SK-N-SH treated with all-trans-retinoic acid at 6 μM for 48 hours (cell line): ENCODE measurements at regions not wholly inside any gene's neighbourhood (a gene's known extent, or its start where the extent isn't known, plus 50 kb on each side); places are given as distances from the start of the nearest gene placed in this dataset.

ENCODE experiments used
- ATAC-seq: fragments of 200-7000 bp; cut with Tn5 transposase; 3 replicates; pipeline ENCODE4 v1.9.1; 2020; ENCODE audit warnings: mild to moderate bottlenecking, moderate library complexity
- CSDC2 ChIP-seq: fragments of 250-450 bp; sonication (Bioruptor Pico); IDR thresholded peaks from 2 replicates; pipeline ENCODE4 v1.5.0; 2020; ENCODE audit warnings: mild to moderate bottlenecking, moderate library complexity
- ISL1 ChIP-seq: fragments of 250-450 bp; sonication (Bioruptor Pico); IDR thresholded peaks from 2 replicates; pipeline ENCODE4 v2.1.2; 2022; ENCODE audit warnings: mild to moderate bottlenecking, moderate library complexity
- PPARA ChIP-seq: fragments of 250-450 bp; sonication (Bioruptor Pico); IDR thresholded peaks from 2 replicates; pipeline ENCODE4 v1.5.0; 2020; ENCODE audit warnings: mild to moderate bottlenecking, borderline replicate concordance
- TCF4 ChIP-seq: fragments of 250-450 bp; sonication (Bioruptor Pico); IDR thresholded peaks from 2 replicates; pipeline ENCODE4 v1.8.0; 2021; ENCODE audit warnings: mild to moderate bottlenecking, moderate library complexity, borderline replicate concordance
- ZFP30 ChIP-seq: fragments of 450-650 bp; formaldehyde crosslinking; IDR thresholded peaks from 2 replicates; pipeline ENCODE4 v1.5.0; 2022; ENCODE audit warnings: mild to moderate bottlenecking, moderate library complexity
- ZNF565 ChIP-seq: fragments of 450-650 bp; formaldehyde crosslinking; conservative IDR thresholded peaks from 2 replicates; pipeline ENCODE4 v1.5.0; 2020; ENCODE audit warnings: low read depth, mild to moderate bottlenecking, moderate library complexity
- TF ChIP-seq, protein P1 (sequence below): fragments of 250-450 bp; sonication (Bioruptor Pico); IDR thresholded peaks from 2 replicates; pipeline ENCODE4 v1.8.0; 2021; ENCODE audit warnings: low read depth, mild to moderate bottlenecking, moderate library complexity, borderline replicate concordance
- TF ChIP-seq, protein P2 (sequence below): fragments of 250-450 bp; sonication (Bioruptor Pico); IDR thresholded peaks from 2 replicates; pipeline ENCODE4 v1.5.0; 2020; ENCODE audit warnings: mild to moderate bottlenecking, moderate library complexity
- TF ChIP-seq, protein P3 (sequence below): fragments of 250-450 bp; sonication (Bioruptor Pico); IDR thresholded peaks from 2 replicates; pipeline ENCODE4 v1.5.1; 2021; ENCODE audit warnings: mild to moderate bottlenecking, moderate library complexity

DNA sequence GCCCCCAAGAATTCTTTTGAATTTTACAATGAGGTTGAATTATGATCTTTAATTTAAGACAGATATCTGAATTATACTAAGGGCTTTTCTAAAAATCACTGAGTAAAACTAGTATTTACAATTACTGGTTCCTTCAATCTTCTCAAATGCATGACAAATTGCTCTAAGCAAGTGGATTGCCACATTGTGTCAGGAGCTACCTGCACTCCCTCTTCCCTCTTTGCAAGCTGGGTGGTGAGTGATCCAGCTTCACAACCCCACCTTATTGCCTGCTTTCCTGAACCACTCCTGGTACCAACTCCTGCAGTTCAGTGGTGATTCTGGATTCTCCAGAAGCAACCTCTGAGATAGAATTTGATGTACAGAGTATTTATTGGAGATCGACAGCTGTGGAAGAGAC, 49.9 kb upstream of the SERP2 start:
- TF ChIP-seq ZNF565 (CRISPR knock-in tag) (no peak), TCF4 (CRISPR knock-in tag) (no peak), PPARA (no peak), CSDC2 (CRISPR knock-in tag) (no peak), ZFP30 (no peak), ISL1 (CRISPR knock-in tag) (no peak)
- TF ChIP-seq, protein P1, sequence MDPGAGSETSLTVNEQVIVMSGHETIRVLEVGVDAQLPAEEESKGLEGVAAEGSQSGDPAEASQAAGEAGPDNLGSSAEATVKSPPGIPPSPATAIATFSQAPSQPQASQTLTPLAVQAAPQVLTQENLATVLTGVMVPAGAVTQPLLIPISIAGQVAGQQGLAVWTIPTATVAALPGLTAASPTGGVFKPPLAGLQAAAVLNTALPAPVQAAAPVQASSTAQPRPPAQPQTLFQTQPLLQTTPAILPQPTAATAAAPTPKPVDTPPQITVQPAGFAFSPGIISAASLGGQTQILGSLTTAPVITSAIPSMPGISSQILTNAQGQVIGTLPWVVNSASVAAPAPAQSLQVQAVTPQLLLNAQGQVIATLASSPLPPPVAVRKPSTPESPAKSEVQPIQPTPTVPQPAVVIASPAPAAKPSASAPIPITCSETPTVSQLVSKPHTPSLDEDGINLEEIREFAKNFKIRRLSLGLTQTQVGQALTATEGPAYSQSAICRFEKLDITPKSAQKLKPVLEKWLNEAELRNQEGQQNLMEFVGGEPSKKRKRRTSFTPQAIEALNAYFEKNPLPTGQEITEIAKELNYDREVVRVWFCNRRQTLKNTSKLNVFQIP (CRISPR knock-in tag) = no peak
- TF ChIP-seq, protein P2, sequence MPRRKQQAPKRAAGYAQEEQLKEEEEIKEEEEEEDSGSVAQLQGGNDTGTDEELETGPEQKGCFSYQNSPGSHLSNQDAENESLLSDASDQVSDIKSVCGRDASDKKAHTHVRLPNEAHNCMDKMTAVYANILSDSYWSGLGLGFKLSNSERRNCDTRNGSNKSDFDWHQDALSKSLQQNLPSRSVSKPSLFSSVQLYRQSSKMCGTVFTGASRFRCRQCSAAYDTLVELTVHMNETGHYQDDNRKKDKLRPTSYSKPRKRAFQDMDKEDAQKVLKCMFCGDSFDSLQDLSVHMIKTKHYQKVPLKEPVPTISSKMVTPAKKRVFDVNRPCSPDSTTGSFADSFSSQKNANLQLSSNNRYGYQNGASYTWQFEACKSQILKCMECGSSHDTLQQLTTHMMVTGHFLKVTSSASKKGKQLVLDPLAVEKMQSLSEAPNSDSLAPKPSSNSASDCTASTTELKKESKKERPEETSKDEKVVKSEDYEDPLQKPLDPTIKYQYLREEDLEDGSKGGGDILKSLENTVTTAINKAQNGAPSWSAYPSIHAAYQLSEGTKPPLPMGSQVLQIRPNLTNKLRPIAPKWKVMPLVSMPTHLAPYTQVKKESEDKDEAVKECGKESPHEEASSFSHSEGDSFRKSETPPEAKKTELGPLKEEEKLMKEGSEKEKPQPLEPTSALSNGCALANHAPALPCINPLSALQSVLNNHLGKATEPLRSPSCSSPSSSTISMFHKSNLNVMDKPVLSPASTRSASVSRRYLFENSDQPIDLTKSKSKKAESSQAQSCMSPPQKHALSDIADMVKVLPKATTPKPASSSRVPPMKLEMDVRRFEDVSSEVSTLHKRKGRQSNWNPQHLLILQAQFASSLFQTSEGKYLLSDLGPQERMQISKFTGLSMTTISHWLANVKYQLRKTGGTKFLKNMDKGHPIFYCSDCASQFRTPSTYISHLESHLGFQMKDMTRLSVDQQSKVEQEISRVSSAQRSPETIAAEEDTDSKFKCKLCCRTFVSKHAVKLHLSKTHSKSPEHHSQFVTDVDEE (CRISPR knock-in tag) = no peak
- TF ChIP-seq, protein P3, sequence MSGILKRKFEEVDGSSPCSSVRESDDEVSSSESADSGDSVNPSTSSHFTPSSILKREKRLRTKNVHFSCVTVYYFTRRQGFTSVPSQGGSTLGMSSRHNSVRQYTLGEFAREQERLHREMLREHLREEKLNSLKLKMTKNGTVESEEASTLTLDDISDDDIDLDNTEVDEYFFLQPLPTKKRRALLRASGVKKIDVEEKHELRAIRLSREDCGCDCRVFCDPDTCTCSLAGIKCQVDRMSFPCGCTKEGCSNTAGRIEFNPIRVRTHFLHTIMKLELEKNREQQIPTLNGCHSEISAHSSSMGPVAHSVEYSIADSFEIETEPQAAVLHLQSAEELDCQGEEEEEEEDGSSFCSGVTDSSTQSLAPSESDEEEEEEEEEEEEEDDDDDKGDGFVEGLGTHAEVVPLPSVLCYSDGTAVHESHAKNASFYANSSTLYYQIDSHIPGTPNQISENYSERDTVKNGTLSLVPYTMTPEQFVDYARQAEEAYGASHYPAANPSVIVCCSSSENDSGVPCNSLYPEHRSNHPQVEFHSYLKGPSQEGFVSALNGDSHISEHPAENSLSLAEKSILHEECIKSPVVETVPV = no peak
- no peak for ATAC-seq
